Neural cell (in vitro differentiated cells): ENCODE measurements at regions not wholly inside any gene's neighbourhood (a gene's known extent, or its start where the extent isn't known, plus 50 kb on each side); places are given as distances from the start of the nearest gene placed in this dataset.

Experiments
- H2AFZ ChIP-seq: fragments of 200-600, 300-800 bp; sonication (generic), shearing (Covaris generic); 2 replicates; pipeline ENCODE4 v1.6.0; 2014; ENCODE audit warnings: low read depth, mild to moderate bottlenecking, antibody characterized with exemption, low read length, moderate library complexity
- H3F3A ChIP-seq: fragments of 200-600 bp; shearing (Covaris generic); 2 replicates; pipeline ENCODE4 v1.6.1; 2016; ENCODE audit warnings: mild to moderate bottlenecking, moderate library complexity, mixed read lengths, antibody characterized with exemption, low read length; ENCODE audit not compliant: insufficient read depth, poor library complexity, severe bottlenecking
- H3K27ac ChIP-seq: fragments of 200-600, 300-800 bp; sonication (generic), shearing (Covaris generic); 2 replicates; pipeline ENCODE4 v1.5.1; 2014; ENCODE audit warnings: mild to moderate bottlenecking, low read length, moderate library complexity
- H3K27me3 ChIP-seq: fragments of 300-800, 200-600 bp; sonication (generic), shearing (Covaris generic); 2 replicates; pipeline ENCODE4 v1.6.0; 2014; ENCODE audit warnings: mild to moderate bottlenecking, low read depth, low read length, moderate library complexity; ENCODE audit not compliant: insufficient read depth
- H3K36me3 ChIP-seq: fragments of 300-800, 200-600 bp; sonication (generic), shearing (Covaris generic); 2 replicates; pipeline ENCODE4 v1.5.1; 2014; ENCODE audit warnings: mild to moderate bottlenecking, antibody characterized with exemption, low read length, moderate library complexity; ENCODE audit not compliant: insufficient read depth
- H3K4me2 ChIP-seq: fragments of 300-800, 200-600 bp; sonication (generic), shearing (Covaris generic); 2 replicates; pipeline ENCODE4 v1.6.0; 2014; ENCODE audit warnings: mild to moderate bottlenecking, low read length
- H3K4me3 ChIP-seq: fragments of 300-800, 200-600 bp; sonication (generic), shearing (Covaris generic); 2 replicates; pipeline ENCODE4 v1.5.1; 2014; ENCODE audit warnings: mild to moderate bottlenecking, low read length, moderate library complexity
- H3K79me2 ChIP-seq: fragments of 200-600 bp; shearing (Covaris generic); replicated peaks from 2 replicates; pipeline ENCODE4 v1.6.0; 2014; ENCODE audit warnings: mild to moderate bottlenecking, low read length, moderate library complexity; ENCODE audit not compliant: insufficient read depth
- H3K9ac ChIP-seq: fragments of 300-800, 200-600 bp; sonication (generic), shearing (Covaris generic); 2 replicates; pipeline ENCODE4 v1.6.1; 2016; ENCODE audit warnings: mild to moderate bottlenecking, low read length, mixed read lengths
- H3K9me2 ChIP-seq: fragments of 200-600 bp; shearing (Covaris generic); 2 replicates; pipeline ENCODE4 v1.6.1; 2016; ENCODE audit warnings: mild to moderate bottlenecking, low read length, mixed read lengths; ENCODE audit not compliant: insufficient read depth
- H3K9me3 ChIP-seq: fragments of 200-600, 300-800 bp; sonication (generic), shearing (Covaris generic); 2 replicates; pipeline ENCODE4 v1.6.1; 2016; ENCODE audit warnings: mild to moderate bottlenecking, mixed run types, low read length, moderate library complexity, mixed read lengths
- H4K20me1 ChIP-seq: fragments of 200-600 bp; shearing (Covaris generic); 2 replicates; pipeline ENCODE4 v1.6.1; 2016; ENCODE audit warnings: mild to moderate bottlenecking, mixed run types; ENCODE audit not compliant: insufficient read depth
- CTCF ChIP-seq: fragments of 450-650 bp; IDR thresholded peaks from 2 replicates; pipeline ENCODE4 v1.5.1; 2014; ENCODE audit warnings: antibody characterized with exemption, mild to moderate bottlenecking, moderate library complexity; ENCODE audit not compliant: poor library complexity, severe bottlenecking
- EP300 ChIP-seq: fragments of 450-650 bp; conservative IDR thresholded peaks from 2 replicates; pipeline ENCODE4 v1.6.1; 2014; ENCODE audit warnings: antibody characterized with exemption, mild to moderate bottlenecking, moderate library complexity; ENCODE audit not compliant: poor library complexity, severe bottlenecking
- EZH2 ChIP-seq: fragments of 200-600, 300-800 bp; shearing (Covaris generic), sonication (generic); IDR thresholded peaks from 2 replicates; pipeline ENCODE4 v1.6.1; 2014; ENCODE audit warnings: antibody characterized with exemption, low read length, borderline replicate concordance, mild to moderate bottlenecking; ENCODE audit not compliant: insufficient read depth, poor library complexity, severe bottlenecking
- MXI1 ChIP-seq: fragments of 450-650 bp; conservative IDR thresholded peaks from 2 replicates; pipeline ENCODE4 v1.6.1; 2014; ENCODE audit warnings: antibody characterized with exemption, mild to moderate bottlenecking; ENCODE audit not compliant: poor library complexity, severe bottlenecking
- POLR2AphosphoS5 ChIP-seq: IDR thresholded peaks from 2 replicates; pipeline ENCODE4 v1.6.1; 2012
- RAD21 ChIP-seq: fragments of 450-650 bp; conservative IDR thresholded peaks from 2 replicates; pipeline ENCODE4 v1.6.1; 2014; ENCODE audit warnings: antibody characterized with exemption, mild to moderate bottlenecking, moderate library complexity
- REST ChIP-seq: IDR thresholded peaks from 2 replicates; pipeline ENCODE4 v1.6.1; 2012; ENCODE audit warnings: borderline replicate concordance
- SMC3 ChIP-seq: fragments of 450-650 bp; conservative IDR thresholded peaks from 2 replicates; pipeline ENCODE4 v1.6.1; 2014; ENCODE audit warnings: antibody characterized with exemption, mild to moderate bottlenecking, moderate library complexity; ENCODE audit not compliant: poor library complexity
- TAF1 ChIP-seq: IDR thresholded peaks from 2 replicates; pipeline ENCODE4 v1.6.1; 2012; ENCODE audit warnings: low read depth

- no peaks in the 10 kb centered on the region for H3K79me2 ChIP-seq
- H3K9me2 ChIP-seq: no peaks in the 10 kb centered on the region
- H3K27me3 ChIP-seq: no peaks in the 10 kb centered on the region
- H3K4me3 ChIP-seq: no peak overlapping the region
- H3K27ac ChIP-seq: no peak overlapping the region
- no peaks in the 10 kb centered on the region for H3K36me3 ChIP-seq
- TF ChIP-seq REST (no peak), MXI1 (no peak), EP300 (no peak)
- no peaks in the 10 kb centered on the region for H3K9me3 ChIP-seq
- H2AFZ ChIP-seq: no peak overlapping the region
- no peaks in the 10 kb centered on the region for H4K20me1 ChIP-seq
- H3K9ac ChIP-seq: no peak overlapping the region
- no peaks in the 10 kb centered on the region for H3F3A ChIP-seq
- H3K4me2 ChIP-seq: no peak overlapping the region
Observed at GRCh38 chr5:20570486-20570885, 582.5 kb upstream of the CDH18 start.

- Histone ChIP-seq H3K9me3 (no peaks in the 10 kb centered on the region), H3K27me3 (no peaks in the 10 kb centered on the region), H3K79me2 (no peaks in the 10 kb centered on the region), H3F3A (no peaks in the 10 kb centered on the region), H2AFZ (no peak overlapping the region), H3K9ac (no peak overlapping the region), H3K36me3 (no peaks in the 10 kb centered on the region), H3K9me2 (no peaks in the 10 kb centered on the region), H4K20me1 (no peaks in the 10 kb centered on the region), H3K4me2 (no peak overlapping the region), H3K4me3 (no peak overlapping the region), H3K27ac (no peak overlapping the region)
- TF ChIP-seq REST: no peak
- no peak for TF ChIP-seq SMC3
- no peak for TF ChIP-seq TAF1
- no peak for TF ChIP-seq EZH2
- TF ChIP-seq POLR2AphosphoS5: no peak
- no peak for TF ChIP-seq RAD21
- no peak for TF ChIP-seq MXI1
Observed at GRCh38 chr5:20562544-20562943, 574.5 kb upstream of the CDH18 start.

GRCh38 chr5:20559845-20560244 is 571.8 kb upstream of the CDH18 start:
- TF ChIP-seq SMC3: no peak
- no peak for TF ChIP-seq EP300
- no peak for TF ChIP-seq POLR2AphosphoS5
- no peak for TF ChIP-seq MXI1
- TF ChIP-seq CTCF: no peak
- TF ChIP-seq REST: no peak
- no peak for TF ChIP-seq RAD21
- TF ChIP-seq TAF1: no peak
- TF ChIP-seq EZH2: no peak
- Histone ChIP-seq H3K79me2 (no peaks in the 10 kb centered on the region), H3K9me3 (no peaks in the 10 kb centered on the region), H2AFZ (no peak overlapping the region), H3K27me3 (no peaks in the 10 kb centered on the region), H4K20me1 (no peaks in the 10 kb centered on the region), H3K27ac (no peak overlapping the region), H3K4me3 (no peak overlapping the region), H3K9ac (no peak overlapping the region), H3F3A (no peaks in the 10 kb centered on the region), H3K9me2 (no peaks in the 10 kb centered on the region), H3K4me2 (no peak overlapping the region), H3K36me3 (no peaks in the 10 kb centered on the region)
